Stimulated activated CD4-positive, alpha-beta T cell treated with anti-CD3 and anti-CD28 coated beads, Interleukin-1b, Interleukin-23, amount 100 ng/mL, for 4 hours (primary cell): ENCODE measurements at regions not wholly inside any gene's neighbourhood (a gene's known extent, or its start where the extent isn't known, plus 50 kb on each side); places are given as distances from the start of the nearest gene placed in this dataset.

Experiments used
- DNase-seq, 2 donors: peaks; one replicate each; pipeline ENCODE4 v3.0.0-alpha.2; 2020; ENCODE audit warnings: low read depth in 2 of 2

DNA sequence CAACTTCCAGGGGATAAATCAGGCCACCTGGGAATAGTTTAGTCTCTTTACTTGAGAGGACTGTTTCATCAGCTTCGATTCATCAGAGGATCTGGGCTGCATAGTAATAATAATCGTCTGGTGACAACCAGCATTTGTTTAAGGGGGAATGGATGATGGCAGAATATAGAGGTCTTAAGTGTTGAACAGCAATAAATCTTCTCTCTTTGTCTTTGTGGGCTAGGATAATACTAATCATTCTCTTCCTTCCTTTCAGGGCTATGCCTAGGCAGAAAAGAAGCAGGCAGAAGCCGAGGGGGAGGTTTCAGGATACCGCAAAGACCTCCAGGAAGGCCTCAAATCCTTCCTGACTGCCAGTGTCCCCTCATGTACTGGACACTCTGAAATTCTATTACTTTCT lies 150.4 kb upstream of the GAREM1 start:
- no peak for DNase-seq

- DNase-seq: no peak
Measured at GRCh38 chr18:32618546-32618945, 147.9 kb upstream of the GAREM1 start.

- no peak for DNase-seq
Measured at GRCh38 chr18:32613821-32614220, 143.1 kb upstream of the GAREM1 start.

- DNase-seq: no peak
Measured at GRCh38 chr18:32612651-32613050, 142.0 kb upstream of the GAREM1 start.

- no peak for DNase-seq
Measured at GRCh38 chr18:32610176-32610575, 139.5 kb upstream of the GAREM1 start.

DNA sequence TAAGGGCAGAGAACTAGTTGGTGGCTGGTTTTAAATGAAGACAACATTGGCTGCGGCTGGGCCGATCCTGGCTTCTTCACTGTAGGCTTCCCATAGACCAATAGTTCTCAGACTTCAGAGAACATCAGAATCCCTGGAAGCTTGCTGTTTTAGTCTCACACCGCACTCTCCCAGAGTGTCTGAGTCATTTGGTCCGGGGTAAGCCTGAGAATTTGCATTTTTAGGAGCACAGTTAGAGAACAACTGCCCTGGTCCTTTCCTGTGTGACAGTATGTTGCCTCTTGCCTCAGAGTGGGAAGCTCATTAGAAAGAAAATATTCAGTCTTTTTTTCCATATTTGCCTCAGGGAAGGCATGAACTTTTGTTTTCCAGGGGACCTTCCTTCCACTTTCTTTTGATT lies 137.1 kb upstream of the GAREM1 start:
- no peak for DNase-seq

DNA sequence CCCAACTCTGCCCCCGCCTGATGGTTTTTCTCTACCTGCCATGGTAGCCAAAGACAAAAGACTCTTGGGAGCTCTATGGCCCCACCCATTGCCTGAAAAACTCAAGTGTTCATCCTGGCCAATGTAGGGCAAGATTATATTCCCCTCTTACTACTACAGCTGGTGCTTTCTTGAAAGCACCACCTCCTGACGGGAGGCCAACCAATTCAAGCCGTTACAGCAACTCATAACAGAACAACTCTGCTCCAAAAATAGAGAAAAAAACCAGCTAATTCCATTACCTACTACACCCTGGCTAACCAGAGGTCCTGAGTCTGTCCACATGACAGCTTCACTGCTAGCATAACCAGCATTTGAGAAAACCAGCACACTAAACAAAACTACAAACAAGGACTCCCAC lies 127.5 kb upstream of the GAREM1 start:
- no peak for DNase-seq

DNA sequence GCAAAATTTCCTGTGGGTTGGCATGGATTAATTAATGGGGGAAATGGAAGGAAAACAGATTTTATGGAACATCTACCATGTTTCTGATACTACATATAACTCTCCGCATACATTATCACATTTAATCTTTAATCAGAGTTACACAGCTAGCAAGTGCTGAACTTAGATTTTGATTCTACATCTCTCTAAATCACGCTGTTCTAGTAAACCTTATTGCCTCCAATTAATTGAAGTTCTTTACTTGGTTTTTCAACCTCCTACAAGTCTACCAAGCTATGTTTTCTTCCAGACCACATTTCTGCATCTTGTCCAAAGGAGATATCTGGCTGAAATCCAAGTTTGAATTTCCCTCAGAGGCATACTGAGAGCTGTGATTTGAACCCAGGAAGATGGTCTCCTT lies 125.8 kb upstream of the GAREM1 start:
- no peak for DNase-seq

DNA sequence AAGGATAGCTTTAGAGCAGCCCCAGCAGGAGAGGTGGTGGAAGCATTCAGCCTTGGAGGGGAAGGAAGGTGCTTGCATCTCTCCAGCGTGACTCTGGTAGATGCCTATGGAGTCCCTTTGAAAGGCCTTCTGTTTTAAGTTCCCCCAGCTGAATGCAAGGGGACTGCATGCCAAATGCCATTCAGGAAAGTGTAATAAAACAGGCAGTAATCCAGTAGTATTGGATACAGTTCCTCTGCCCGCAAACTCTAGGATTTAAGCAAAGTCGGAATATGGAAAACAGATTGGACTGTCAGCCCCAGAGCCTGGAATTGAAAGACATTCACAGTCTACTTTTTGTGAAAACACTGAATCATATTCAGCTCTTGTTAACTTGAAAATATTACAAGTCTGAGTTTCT lies 125.2 kb upstream of the GAREM1 start:
- no peak for DNase-seq

- DNase-seq: no peak
Measured at GRCh38 chr18:32588191-32588590, 117.5 kb upstream of the GAREM1 start.

DNA sequence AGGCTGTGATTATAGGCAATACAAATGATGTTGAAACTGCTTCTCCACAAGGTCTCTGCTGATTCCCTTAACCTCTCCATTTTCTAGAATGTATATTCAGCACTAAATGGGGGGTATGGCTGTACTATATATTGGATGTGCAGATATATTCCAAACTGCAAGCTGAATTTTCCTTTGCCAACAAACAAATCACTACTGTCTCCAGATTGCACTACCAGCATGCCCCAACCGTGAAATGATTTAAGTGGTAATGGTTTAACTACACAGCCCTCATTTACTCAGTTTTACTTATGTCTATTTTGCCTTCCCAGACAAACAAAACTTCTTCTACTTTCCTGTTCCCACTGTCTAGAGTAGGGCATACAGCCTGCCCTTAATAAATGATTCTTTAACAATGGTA lies 112.7 kb upstream of the GAREM1 start:
- DNase-seq: no peak

GRCh38 chr18:32582455-32582854 lies 111.8 kb upstream of the GAREM1 start:
- DNase-seq: no peak

GRCh38 chr18:32577561-32577960 lies 106.9 kb upstream of the GAREM1 start:
- no peak for DNase-seq

DNA sequence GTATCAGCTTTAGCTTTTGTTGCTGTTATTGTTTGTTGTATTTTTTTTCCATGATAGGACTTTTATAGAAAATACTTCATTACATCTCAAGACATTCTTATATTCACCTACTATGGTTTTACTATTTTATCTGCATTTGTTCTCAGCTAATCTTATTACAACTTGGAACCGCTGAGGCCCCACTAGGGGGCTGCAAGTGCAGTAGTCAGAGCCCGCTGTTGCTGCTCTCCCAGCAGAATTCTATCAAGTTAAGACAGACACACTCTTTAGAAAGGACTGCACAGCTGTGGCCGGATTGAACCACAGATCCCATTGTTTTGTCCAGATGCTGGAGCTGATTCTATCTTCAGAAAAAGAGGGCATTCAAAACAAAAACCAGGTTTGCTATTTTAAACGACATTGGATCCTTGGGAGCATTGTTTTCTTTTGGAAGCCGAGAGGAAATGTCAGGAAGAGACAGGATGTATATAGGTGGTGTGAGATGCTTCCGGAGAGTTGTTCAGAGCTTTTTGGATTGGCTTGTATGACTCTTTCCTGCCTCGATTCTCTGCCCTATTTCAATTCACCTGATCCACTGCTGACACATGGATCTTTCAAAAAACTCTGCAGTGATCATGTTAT lies 105.7 kb upstream of the GAREM1 start:
- no peak for DNase-seq

DNA sequence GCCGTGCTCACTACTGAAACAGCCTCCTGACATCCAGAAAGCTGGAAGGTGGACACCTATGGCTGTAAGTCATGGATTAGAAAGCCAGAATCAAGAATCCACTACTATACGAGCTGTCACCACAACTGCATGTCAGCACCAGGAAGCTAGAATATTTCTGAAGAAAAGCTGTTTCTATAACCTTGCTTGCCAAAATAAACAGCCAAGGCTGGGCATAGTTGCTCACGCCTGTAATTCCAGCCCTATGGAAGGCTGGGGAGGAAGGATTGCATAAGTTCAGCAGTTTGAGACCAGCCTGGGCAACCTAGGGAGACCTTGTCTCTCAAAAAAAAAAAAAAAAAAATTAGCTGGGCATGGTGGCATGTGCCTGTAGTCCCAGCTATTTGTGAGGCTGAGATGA lies 96.3 kb upstream of the GAREM1 start:
- no peak for DNase-seq

DNA sequence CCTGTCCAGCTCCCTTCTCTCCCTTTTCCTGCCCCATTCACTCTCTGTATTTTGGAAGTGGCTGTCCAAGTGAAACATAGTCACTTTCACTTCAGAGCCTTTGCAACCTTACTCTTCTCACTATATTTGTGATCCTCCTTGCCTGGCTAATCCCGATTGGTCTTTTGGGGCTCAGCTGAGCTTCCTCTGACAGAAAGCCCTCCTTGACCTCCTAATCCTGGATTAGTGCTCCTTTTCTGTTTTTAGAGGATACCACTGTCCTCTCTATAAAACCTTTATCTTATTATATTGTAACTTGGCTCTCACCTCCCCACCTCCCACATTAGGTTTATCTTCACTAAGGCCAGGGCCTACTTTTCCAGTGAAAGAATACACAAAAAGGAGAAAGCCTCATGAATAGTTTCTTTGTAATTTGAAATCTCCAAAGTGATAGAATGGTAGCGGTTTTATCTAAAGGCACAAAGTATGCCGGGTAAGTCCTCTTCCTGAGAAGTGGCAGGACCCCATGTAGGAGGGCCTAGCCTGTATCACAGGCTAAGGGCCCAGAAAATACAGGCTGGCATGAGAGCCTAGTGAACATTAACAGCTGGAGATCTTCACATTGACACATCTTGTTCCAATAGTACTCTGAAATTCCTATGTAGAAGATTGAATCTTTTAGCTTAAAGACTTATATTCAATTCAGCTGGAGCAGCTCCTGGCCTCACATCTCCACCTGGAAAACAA lies 83.1 kb upstream of the GAREM1 start:
- DNase-seq: no peak

GRCh38 chr18:32553174-32553573 lies 82.5 kb upstream of the GAREM1 start:
- DNase-seq: no peak

- peak; percentile 15 to 43 for DNase-seq
Measured at GRCh38 chr18:32552421-32553030, 81.8 kb upstream of the GAREM1 start.

- no peak for DNase-seq
Measured at GRCh38 chr18:32550963-32551362, 80.3 kb upstream of the GAREM1 start.

GRCh38 chr18:32549248-32550110 lies 78.8 kb upstream of the GAREM1 start:
- DNase-seq: peak; percentile 20 to 31

DNA sequence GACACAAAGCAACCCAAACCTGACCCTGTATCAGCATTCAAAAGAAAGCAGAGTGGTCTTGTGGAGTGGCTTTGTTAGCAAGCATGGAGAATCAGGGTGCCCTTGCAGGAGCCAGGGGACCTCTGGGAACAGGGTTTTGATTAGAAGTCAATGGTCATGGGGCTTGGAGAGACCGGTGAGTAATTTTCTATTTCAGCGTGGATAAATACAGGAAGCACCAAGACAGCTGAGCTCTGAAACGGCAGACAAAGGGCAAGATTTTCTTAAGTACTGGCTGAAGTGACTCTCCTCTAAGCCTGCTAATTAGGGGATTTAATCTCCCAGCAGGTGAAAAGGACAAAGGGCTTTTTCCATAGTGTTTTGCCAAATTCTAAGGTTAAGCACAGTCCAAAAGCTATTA lies 78.0 kb upstream of the GAREM1 start:
- DNase-seq: no peak

GRCh38 chr18:32545631-32546030 lies 74.9 kb upstream of the GAREM1 start:
- no peak for DNase-seq
